ENCODE measurements at regions not wholly inside any gene's neighbourhood (a gene's known extent, or its start where the extent isn't known, plus 50 kb on each side); places are given as distances from the start of the nearest gene placed in this dataset.

GRCh38 chr16:9308356-9308801, 216.9 kb downstream of the HAPSTR1 start:
- no peak for DNase-seq

- no peak for DNase-seq
Observed at GRCh38 chr16:9308850-9309249, 217.4 kb downstream of the HAPSTR1 start.

- DNase-seq: no peak
Observed at GRCh38 chr16:9309844-9310243, 218.4 kb downstream of the HAPSTR1 start.

- DNase-seq: peak; percentile 60
Observed at GRCh38 chr16:9311303-9311954, 220.0 kb downstream of the HAPSTR1 start.

GRCh38 chr16:9316008-9316407, 224.6 kb downstream of the HAPSTR1 start:
- peak; percentile 23 for DNase-seq

- peak; percentile 76 for DNase-seq
Observed at GRCh38 chr16:9316615-9317014, 225.2 kb downstream of the HAPSTR1 start.

- DNase-seq: no peak
Observed at GRCh38 chr16:9318764-9319163, 227.3 kb downstream of the HAPSTR1 start.

GRCh38 chr16:9322769-9323168, 231.3 kb downstream of the HAPSTR1 start:
- no peak for DNase-seq

GRCh38 chr16:9323170-9323569, 231.7 kb downstream of the HAPSTR1 start:
- DNase-seq: no peak

- peak; percentile 28 for DNase-seq
Observed at GRCh38 chr16:9327253-9327652, 235.8 kb downstream of the HAPSTR1 start.

GRCh38 chr16:9328411-9328810, 237.0 kb downstream of the HAPSTR1 start:
- no peak for DNase-seq

- DNase-seq: no peak
Observed at GRCh38 chr16:9330095-9330494, 238.7 kb downstream of the HAPSTR1 start.

GRCh38 chr16:9331503-9331902, 240.1 kb downstream of the HAPSTR1 start:
- DNase-seq: no peak

- DNase-seq: no peak
Observed at GRCh38 chr16:9332574-9333148, 241.2 kb downstream of the HAPSTR1 start.

- no peak for DNase-seq
Observed at GRCh38 chr16:9333469-9333868, 242.0 kb downstream of the HAPSTR1 start.

GRCh38 chr16:9334103-9334502, 242.7 kb downstream of the HAPSTR1 start:
- DNase-seq: no peak

GRCh38 chr16:9337308-9338032, 246.0 kb downstream of the HAPSTR1 start:
- DNase-seq: no peak

- no peak for DNase-seq
Observed at GRCh38 chr16:9338068-9338467, 246.6 kb downstream of the HAPSTR1 start.

GRCh38 chr16:9338510-9338909, 247.1 kb downstream of the HAPSTR1 start:
- no peak for DNase-seq

- DNase-seq: no peak
Observed at GRCh38 chr16:9340526-9341256, 249.2 kb downstream of the HAPSTR1 start.

- no peak for DNase-seq
Observed at GRCh38 chr16:9343276-9343675, 251.8 kb downstream of the HAPSTR1 start.

GRCh38 chr16:9344508-9344907, 253.1 kb downstream of the HAPSTR1 start:
- no peak for DNase-seq

- DNase-seq: no peak
Observed at GRCh38 chr16:9345046-9345445, 253.6 kb downstream of the HAPSTR1 start.

- DNase-seq: no peak
Observed at GRCh38 chr16:9345880-9346279, 254.4 kb downstream of the HAPSTR1 start.

Measured in DMS53 (cell line).